ENCODE measurements at regions not wholly inside any gene's neighbourhood (a gene's known extent, or its start where the extent isn't known, plus 50 kb on each side); places are given as distances from the start of the nearest gene placed in this dataset.

DNA sequence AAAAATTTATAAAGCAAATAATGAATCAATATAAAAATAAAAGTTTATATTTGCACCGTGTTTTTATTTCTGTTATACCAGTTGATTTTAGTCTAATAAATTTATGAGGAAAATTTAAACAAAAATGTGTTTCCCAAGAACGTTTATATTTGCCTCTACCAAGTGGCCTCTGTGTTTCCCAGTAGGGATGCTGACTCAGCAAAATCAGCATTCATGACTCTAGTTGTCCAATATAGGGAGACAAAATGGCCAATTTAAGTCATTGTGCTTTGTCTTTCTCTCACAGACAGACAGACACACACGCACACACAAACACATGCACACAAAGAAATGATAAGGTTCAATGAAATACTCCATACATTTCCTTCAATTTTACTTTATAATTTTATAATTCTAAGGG lies 942.5 kb upstream of the ZWINT start:
- DNase-seq = no peak

DNA sequence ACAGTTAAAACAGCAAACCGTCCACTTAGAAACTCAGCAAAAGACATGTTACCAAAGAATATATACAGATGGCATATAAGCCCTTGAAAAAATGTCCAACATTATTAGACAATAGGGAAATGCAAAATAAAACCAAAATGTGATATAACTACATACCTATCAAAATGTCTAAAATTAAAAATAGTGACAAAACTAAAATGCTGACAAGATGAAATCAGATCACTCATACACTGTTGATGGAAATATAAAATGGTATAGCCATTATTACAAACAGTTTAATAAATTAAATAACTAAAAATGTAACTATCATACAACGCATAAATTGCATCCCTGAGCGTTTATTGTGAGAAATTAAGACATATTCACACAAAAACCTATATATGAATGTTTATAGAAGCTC lies 939.7 kb upstream of the ZWINT start:
- no peak for DNase-seq

DNA sequence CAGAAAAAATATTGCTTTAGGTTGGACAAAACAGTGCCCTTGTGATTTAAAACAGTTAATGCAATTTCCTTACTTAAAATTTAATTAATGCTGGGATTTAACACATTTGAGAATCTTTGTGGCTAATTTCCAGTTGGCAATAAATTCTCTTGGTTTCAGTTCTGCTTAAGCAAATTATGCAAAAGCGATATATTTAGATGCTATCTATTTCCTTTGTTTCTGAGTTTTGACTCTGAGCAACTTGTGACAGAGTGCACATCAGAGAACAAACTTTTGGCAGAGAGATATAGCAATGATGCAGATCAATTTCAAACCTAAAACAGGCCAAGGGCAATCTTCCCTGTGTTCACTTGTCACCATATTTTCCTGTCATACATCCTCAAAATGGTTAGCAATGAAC lies 933.6 kb upstream of the ZWINT start:
- no peak for DNase-seq

DNA sequence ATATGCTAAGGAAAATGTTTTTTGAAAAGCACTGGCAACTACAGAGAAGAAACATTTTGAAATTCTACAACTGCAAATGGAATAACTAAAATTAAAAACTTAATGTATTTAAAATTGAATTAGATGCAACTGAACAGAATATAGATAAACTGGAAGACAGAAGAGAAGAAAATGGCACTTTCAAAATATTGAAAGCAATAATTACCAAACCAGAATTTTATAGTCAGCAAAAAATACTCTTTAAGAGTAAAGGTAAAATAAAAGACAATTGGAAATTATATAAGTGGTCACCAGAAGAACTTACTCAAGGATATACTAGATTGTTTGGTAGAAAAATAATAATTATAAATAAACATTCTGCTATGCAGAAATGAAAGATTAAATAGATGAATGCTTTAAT lies 927.7 kb upstream of the ZWINT start:
- DNase-seq = no peak

DNA sequence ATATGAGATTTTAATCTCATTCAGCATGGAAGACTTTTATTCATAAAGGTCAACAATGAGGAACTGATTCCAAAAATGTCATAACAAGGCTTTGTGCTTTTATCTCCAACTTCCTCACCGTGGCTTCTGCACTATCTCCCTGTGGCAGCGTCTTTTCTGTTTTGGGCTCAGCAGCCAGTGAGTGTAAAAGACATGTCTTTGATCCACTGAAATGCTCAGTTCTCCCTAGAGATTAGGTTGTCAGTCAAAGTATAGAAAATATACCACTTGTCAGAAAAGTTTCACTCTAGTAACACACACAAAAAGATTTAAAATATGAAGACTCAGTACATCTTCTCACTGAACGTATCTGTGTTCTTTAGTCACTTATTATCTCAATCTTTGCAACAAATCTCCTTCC lies 901.8 kb upstream of the ZWINT start:
- DNase-seq = peak; percentile 64 to 75

DNA sequence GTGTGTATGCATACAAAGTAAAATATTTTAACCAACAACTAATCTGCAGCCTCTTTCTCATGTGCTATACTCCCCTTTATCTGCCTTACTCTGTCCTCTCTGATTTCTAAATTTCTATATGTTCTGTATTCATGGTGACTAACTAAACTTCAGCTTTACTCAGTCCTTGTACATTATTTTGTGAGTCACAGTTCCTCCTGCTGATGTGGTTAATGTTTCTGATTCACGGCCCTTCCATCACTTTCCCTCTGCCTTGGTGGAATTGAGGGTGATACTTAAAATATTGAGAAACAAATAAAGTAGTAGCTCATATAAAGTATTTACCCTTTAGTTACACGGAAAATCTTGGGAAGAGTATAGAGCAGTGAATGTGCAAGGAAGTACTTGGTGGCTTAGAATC lies 899.1 kb upstream of the ZWINT start:
- peak; percentile 41 to 54 for DNase-seq

DNA sequence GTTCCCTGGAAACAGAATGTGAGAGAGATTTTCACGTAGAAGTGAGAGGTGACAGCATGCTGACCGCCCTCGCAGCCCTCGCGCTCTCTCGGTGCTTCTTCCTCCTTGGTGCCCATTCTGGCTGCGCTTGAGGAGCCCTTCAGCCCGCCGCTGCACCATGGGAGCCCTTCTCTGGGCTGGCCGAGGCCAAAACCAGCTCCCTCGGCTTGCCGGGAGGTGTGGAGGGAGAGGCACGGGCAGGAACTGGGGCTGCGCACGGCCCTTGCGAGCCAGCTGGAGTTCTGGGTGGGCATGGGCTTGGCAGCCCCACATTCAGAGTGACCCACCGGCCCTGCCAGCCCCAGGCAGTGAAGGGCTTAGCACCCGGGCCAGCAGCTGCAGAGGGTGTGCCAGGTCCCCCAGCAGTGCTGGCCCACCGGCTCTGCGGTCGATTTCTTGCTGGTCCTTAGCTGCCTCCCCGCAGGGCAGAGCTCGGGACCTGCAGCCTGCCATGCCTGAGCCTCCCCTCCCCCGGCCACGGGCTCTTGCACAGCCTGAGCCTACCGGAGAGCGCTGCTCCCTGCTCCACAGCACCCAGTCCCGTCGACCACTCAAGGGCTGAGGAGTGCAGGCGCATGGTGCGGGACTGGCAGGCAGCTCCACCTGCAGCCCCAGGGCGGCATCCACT lies 888.7 kb upstream of the ZWINT start:
- DNase-seq = no peak

DNA sequence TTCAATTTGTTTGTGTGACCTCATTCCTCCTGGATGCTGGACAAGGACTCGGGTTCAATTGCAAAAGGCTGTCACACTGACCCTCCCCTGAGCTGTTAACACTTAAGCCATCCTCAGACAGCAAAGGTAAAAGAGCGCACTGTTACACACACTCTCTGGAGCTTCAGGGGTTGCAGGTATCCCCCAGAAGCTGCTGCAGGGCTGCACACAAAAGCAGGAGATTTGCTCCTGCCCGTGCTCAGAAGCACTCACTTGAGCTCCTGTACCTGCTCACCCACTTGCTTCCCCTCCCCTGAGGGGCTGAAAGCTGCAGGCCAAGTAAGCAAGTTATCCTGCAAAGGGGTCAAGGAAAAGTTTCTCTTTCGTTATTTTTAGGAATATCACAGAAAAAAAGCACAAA lies 886.2 kb upstream of the ZWINT start:
- no peak for DNase-seq

DNA sequence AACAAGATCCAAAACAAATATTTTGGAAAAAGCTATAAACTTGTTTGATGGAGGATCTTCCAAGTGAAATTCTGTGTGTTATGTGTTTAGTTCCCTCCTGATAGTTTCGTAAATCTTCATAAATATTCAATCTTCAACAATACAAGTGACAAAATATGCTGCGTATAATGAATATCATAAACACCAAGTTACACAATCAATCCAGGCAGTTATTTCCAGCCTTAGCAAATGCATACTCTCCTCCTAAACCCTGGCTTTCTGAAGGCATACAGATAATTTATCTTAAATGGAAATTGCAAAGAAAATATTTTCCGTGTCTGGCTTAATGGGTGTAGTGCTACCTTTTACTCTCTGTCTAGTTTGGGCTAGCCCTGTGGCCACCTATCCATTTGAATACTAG lies 864.9 kb upstream of the ZWINT start:
- no peak for DNase-seq

DNA sequence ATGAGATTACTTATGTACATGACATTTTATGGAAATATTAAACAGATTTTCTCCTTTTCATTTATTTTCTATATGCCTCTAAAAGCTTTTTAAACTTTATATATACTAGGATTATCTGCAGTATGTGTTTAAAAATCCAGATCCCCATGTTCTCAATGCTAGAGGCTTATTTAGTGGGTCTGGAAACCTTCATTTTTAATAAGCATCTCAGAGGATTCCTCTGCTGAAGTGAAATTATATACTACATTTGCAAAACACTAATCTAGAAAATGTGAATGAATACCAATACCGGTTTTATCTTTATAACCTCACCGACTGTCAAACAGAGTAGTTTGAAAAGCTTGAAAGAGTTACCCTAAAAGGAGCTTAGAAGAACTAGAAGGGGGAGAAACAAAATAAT lies 863.8 kb upstream of the ZWINT start:
- no peak for DNase-seq

DNA sequence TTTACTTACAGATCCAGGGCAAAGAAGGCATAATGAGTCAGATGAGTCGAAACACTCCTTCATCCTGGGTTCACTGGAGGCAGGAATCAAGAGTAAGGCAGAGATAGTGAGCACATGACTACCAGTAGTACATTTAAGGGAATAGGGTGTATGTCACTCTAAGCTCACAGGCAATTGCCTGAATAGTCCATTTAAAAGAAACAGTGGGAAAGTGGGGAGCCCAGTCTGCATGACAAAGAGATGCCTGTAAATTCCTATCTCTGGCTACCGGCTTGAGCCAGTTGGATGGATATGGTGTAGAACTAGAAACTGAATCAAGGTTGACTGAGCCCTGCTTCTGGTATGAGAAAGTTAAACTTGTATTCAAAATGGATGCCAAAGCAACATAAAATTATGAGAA lies 861.5 kb upstream of the ZWINT start:
- no peak for DNase-seq

DNA sequence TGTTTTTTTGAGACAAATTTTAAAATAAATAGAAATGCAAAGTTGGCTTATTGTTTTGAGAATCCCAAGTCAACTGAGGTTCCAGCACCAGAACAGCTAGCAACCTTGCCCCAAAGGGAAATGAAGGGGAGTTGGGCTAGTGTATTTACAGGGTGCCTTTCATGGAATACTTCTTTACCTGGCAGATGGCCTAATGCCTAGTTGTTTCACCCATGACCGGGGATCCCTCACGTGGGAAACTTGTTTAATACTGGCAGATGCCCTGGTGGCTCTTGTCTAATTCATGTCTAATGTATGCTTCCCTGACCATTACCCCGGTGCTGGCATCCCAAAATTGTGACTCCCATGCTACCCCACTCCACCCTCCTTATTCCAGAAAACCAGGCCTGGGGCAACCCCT lies 861.1 kb upstream of the ZWINT start:
- no peak for DNase-seq

DNA sequence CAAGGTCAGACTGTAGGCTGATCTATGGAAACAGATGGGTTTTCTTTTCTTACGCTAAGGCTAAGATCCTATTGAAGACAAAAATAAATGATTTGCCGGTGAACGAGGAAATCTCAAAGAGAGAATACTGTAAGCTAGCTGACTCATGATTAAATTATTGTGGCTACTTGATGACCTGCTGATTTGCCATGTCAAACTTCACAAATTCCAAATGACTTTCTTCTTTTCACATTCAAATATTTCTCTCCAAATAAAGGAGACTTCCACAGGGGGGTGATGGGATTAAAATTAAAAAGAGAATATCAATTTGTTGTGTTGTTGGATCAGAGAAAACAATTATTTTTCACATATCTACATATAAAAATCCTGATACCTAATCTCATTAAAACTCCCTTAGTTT lies 860.6 kb upstream of the ZWINT start:
- no peak for DNase-seq

DNA sequence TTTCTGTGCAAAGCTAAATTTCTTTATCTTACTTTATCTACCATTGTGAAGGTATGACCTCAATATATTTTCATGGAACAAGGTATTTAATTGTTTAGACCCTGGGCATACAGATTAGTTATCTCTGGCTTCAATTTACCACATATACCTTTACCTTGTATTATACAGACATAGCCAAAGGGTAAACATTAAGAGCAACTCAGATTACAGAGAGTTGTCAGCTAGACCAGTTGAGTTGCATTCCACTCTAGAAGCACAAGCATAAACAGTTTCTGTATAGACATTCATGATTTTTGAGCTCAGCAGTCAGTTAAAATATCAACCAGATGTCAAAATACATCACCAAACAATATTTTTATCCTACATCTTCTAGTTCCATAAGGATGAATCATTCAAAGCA lies 857.3 kb upstream of the ZWINT start:
- no peak for DNase-seq

DNA sequence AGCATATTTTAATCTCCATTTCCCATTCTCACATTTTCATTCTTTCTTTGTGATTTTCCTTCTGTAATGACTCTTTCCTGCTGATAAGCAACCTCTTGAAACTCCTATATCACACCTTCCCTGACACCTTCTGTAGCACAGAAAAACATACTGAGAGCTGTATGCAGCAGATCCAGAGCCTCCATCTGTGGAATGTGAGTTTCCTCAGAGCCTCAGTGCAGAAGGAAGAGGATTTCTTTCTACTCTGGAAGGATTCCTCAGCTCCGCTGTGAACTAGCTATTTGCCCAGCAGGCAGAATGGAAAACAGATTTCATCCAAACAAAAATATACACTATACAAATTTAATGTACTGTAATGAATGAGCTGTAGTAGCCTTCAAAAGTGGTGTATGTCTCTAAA lies 841.3 kb upstream of the ZWINT start:
- DNase-seq = no peak

DNA sequence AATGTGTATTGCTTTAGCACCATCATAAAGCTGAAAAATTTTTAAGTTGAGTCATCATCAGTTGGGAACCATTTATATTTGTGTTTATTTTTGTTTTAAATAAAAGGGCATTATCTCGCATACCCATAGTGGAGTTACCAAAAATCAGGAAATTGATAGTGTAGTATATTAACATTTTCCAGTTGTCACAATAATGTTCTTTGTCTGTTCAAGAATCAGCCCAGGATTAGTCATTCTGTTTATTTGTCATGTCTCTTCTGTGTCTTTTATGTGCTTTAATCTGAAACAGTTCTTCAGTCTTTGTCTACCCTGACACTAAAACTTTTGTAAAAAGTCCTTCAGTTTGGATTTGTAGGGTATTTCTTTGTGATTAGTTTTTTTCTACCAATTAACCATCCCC lies 827.8 kb upstream of the ZWINT start:
- DNase-seq = no peak

DNA sequence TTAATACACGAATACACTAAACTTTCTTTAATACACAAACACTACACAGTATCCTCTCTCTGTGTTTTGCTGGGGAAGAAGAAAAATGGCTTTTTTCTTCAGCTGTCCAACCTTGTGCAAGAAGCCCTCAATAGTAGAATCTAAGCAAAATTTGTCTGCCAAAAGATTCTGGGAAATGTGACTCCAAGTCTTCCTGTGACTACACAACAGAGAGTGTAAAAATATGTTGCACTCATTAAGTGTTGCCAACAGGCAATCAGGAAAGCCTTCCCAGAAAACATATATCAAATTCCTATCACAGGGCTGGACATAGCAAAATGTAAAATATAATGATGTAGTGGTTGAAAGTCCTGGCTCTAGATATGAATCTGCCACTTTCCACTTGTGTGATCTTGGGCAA lies 825.1 kb upstream of the ZWINT start:
- DNase-seq = no peak

DNA sequence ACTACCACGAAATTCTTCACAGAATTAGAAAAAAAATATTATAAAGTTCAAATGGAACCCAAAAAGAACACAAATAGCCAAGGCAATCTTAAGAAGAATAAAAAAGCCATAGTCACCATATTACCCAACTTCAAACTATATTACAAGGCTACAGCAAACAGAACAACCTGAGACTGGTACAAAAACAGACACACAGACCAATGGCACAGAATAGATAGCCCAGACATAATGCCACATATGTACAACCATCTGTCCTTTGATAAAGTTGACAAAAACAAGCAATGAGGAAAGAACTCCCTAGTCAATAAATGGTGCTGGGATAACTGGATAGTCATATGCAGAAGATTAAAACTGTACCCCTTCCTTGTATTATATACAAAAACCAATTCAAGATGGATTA lies 808.5 kb upstream of the ZWINT start:
- no peak for DNase-seq

DNA sequence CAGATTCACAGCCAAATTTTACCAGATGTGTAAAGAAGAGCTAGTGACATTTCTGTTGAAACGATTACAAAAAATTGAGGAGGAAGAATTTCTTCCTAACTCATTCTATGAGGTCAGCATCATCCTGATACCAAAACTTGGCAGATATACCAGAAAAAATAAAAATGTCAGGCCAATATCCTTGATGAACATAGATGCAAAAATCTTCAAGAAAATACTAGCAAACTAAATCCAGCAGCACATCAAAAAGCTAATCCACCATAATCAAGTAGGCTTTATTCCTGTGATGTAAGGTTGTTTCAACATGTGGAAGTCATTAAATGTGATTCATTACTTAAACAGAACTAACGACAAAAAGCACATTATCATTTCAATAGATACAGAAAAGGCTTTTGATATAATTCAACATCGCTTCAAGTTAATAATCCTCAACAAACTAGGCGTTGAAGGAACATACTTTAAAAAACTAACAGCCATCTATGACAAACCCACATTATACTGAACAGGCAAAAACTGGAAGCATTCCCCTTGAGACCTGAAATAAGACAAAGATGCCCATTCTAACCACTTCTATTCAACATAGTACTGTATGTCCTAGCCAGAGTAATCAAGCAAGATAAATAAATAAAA lies 807.7 kb upstream of the ZWINT start:
- DNase-seq = no peak

DNA sequence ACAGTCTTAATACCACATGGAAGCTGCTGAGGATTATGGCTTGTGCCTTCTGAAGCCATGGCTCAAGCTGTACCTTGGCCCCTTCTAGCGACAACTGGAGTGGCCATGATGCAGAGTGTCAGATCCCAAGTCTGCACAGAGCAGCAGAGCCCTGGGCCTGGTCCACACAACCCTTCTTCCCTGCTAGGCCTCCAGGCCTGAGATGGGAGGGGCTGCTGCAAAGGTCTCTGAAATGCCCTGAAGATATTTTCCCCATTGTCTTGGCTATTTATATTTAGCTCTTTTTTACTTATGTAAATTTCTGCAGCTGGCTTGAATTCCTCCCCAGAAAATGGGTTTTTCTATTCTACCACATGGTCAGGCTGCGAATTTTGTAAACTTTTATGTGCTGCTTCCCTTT lies 804.6 kb upstream of the ZWINT start:
- DNase-seq = no peak

DNA sequence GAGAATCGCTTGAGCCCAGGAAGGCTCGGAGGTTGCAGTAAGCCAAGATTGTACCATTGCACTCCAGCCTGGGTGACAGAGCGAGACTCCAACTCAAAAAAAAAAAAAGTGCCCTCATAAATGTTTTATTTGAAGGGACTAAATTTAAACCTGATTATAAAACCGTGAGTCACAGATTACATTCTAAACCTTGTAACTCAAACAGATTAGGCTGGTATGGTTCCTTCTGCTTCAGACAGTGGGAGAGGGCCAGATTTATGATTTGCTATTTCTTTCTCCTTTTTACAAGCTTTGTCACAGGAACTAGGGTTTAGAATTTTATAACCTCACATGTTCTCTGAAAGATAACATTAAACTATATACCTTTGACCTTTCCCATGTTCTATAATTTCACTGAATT lies 801.2 kb upstream of the ZWINT start:
- DNase-seq = no peak

DNA sequence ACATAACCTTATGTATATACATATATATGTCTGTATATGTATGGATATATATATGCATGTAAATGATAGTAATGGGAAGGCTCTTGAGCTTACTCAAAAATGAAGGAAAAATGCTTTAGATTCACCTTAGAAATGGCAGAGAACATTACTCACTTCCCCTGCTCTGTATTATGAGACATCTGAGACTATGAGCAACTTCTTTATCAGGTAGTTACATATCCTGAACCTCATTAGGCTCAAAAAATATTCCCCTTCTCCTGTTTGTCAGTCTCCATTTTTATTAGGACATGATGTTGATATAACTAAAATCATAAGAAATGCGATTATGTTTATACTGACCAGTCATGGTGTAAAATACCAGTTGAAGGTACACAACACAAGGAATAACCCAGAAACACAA lies 800.1 kb upstream of the ZWINT start:
- DNase-seq = no peak

DNA sequence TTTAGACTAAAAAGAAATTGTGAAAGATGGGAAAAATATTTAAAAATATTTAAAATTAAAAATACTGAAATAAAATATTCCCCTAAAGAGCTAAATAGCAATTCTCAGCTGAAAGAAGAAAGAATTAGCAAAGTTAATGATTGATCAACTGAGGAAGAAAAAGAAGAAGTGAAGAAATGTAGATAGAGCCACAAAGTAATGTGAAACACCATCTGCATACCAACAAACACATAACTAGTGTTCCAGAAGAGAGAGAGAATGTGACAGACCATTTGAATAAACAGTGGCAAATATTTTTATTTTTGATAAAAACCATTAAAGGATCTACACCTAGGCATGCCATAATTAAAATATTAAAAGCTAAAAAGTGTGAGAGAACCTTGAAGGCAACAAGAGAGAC lies 784.5 kb upstream of the ZWINT start:
- DNase-seq = no peak

DNA sequence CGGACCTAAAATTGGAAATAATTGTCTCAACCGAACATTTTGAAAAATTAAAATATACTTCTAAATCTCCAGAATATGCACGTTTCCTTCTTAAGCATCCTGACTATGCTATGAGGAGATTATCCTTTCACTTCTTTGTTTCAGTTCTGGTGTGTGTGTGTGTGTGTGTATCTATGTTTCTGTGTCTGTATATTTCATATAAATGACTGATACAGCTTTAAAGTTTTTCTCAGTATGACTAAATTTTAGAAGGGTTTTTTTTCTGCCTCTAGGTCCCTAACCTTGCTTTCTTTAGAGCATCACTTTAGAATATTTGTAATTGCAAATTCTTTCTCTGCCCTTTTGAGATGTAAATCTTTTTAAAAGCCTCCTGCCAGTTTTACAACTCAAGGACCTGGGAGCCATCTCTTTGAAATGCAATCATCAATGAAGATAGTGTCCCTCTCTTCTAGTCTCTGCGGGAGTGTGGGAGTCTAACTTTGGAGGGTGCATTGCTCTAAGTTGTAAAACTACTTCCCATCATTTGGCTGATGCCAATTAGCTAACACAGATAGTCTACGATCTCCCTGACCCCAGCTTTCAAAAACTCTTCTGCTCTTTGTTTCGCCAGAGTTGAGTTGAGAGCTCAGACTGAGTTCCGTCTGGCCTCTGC lies 782.0 kb upstream of the ZWINT start:
- no peak for DNase-seq

DNA sequence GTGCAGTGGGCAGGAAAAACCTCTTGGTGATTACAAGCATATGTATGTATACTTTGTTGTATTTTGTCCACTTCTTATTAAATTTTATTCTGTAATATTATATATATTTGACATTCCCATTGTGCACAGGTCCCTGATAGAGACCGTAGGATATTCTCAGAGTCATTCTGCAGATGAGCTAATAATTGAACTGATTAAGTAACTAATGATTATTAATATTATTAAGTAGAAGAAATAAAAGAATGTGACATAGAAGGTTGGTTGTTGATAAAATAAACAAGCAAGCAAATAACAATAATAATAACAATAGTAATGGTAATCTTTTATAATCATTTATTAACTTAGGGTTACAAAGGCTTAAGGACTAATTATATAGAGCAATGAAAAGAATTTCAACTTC lies 780.6 kb upstream of the ZWINT start:
- DNase-seq = no peak
